ENCODE measurements at regions not wholly inside any gene's neighbourhood (a gene's known extent, or its start where the extent isn't known, plus 50 kb on each side); places are given as distances from the start of the nearest gene placed in this dataset.

DNA sequence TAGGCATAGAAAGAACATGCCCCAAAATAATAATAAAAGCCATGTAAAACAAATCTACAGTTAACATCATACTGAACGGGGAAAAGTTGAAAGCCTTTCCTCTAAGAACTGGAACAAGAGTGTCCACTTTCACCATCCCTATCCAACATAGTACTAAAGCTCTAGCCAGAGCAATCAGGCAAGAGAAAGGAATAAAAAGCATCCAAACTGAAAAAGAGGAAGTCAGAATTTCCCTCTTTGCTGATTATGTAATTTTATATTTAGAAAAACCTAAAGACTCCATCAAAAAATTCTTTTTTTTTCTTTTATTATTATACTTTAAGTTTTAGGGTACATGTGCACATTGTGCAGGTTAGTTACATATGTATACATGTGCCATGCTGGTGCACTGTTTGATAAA is 661.6 kb upstream of the CBLB start:
- TF ChIP-seq CTCF (IDR thresholded peaks at IDR 0.05) (no peak), POLR2A (IDR thresholded peaks at IDR 0.05) (no peak)

All from Peyer's patch (tissue), 4 donors.